MG63 (cell line): ENCODE measurements at regions not wholly inside any gene's neighbourhood (a gene's known extent, or its start where the extent isn't known, plus 50 kb on each side); places are given as distances from the start of the nearest gene placed in this dataset.

Source experiments
- DNase-seq: peaks from one replicate; pipeline ENCODE4 v3.0.0-alpha.2; 2020
- H3K27me3 ChIP-seq: fragments of 250-450 bp; sonication (Bioruptor Pico); 2 replicates; pipeline ENCODE4 v1.5.1; 2020; ENCODE audit warnings: mild to moderate bottlenecking, moderate library complexity
- H3K36me3 ChIP-seq: fragments of 250-450 bp; sonication (Bioruptor Pico); 2 replicates; pipeline ENCODE4 v1.5.1; 2020; ENCODE audit warnings: mild to moderate bottlenecking, moderate library complexity
- H3K4me3 ChIP-seq: fragments of 250-450 bp; sonication (Bioruptor Pico); 2 replicates; pipeline ENCODE4 v1.5.1; 2020; ENCODE audit warnings: mild to moderate bottlenecking, moderate library complexity
- H3K9me3 ChIP-seq: fragments of 250-450 bp; sonication (Bioruptor Pico); 2 replicates; pipeline ENCODE4 v1.5.1; 2020; ENCODE audit warnings: mild to moderate bottlenecking, moderate library complexity

DNA sequence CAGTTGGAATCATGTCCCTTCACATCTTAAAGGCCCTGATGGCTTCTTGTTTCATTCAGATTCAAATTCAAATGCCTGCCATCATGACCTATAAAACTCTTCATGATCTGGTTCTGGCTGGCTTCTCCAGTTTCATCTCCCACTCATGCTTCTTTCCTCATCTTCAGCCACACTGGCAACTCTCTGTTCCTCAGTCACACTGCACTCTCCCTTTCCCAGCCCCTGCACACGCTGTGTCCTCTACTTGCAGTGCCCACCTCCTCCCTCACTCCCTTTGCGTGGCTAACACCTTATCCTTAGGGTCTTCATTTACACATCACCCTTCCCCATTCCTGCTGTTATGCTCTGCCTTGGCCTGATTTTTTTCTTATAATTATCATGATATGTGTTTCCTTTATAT lies 120.6 kb upstream of the LMO4 start:
- Histone ChIP-seq H3K36me3 (no peaks in the 10 kb centered on the region), H3K27me3 (no peaks in the 10 kb centered on the region), H3K4me3 (no peak overlapping the region), H3K9me3 (no peaks in the 10 kb centered on the region)
- no peak for DNase-seq

GRCh38 chr1:87208931-87209330 lies 119.7 kb upstream of the LMO4 start:
- DNase-seq, result no peak
- H3K4me3 ChIP-seq, result no peak overlapping the region
- no peaks in the 10 kb centered on the region for H3K9me3 ChIP-seq
- H3K36me3 ChIP-seq, result no peaks in the 10 kb centered on the region
- H3K27me3 ChIP-seq, result no peaks in the 10 kb centered on the region

DNA sequence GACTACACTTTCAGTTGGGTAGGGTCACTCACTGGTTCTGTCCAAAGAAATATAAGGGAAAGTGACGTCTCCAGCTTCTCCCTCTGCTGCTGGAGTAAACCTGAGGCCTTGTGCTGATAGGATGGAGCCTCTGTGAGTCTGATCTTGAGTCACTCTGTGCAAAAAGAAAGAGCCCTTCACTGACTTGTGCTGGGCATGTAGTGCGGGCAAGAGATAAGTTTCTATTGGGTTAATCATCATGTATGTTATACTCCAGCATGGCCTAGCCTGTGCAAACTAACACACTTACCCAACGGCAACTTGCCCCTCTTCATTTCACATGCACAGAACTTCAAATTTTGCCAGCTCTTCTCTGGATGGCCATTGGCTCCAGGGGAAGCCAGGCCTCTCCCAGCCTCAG lies 118.5 kb upstream of the LMO4 start:
- Histone ChIP-seq H3K27me3 (no peaks in the 10 kb centered on the region), H3K36me3 (no peaks in the 10 kb centered on the region), H3K4me3 (no peak overlapping the region), H3K9me3 (no peaks in the 10 kb centered on the region)
- no peak for DNase-seq

- no peaks in the 10 kb centered on the region for H3K27me3 ChIP-seq
- no peaks in the 10 kb centered on the region for H3K36me3 ChIP-seq
- DNase-seq, result no peak
- no peak overlapping the region for H3K4me3 ChIP-seq
- H3K9me3 ChIP-seq, result peaks cover 4% of the 10 kb centered on the region; the same call in 1 of the 2 replicates
Observed at GRCh38 chr1:87212431-87213134, 116.1 kb upstream of the LMO4 start.

- H3K27me3 ChIP-seq, result no peaks in the 10 kb centered on the region
- no peak overlapping the region for H3K4me3 ChIP-seq
- H3K9me3 ChIP-seq, result peaks cover 4% of the 10 kb centered on the region; the same call in 1 of the 2 replicates
- H3K36me3 ChIP-seq, result no peaks in the 10 kb centered on the region
- DNase-seq, result no peak
Observed at GRCh38 chr1:87213135-87213515, 115.6 kb upstream of the LMO4 start.

DNA sequence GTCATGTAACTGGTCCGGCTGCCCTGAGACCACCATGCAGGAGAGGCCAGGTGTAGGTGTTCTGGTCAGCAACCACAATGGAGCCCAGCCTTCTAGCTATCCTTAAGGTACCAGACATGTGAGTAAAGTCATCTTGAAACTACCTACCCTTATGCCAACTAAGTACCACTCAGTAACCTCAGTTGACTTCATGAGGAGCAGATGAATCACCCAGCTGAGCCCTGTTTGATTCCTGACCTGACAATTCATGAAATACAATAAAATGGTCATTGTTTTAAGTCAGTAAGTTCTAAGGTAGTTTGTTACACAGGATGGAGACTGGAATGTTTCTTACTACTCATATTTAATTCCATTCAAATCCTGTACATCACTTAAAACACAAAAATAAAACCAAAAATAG lies 113.1 kb upstream of the LMO4 start:
- Histone ChIP-seq H3K4me3 (no peak overlapping the region), H3K36me3 (no peaks in the 10 kb centered on the region), H3K27me3 (no peaks in the 10 kb centered on the region), H3K9me3 (peaks cover 4% of the 10 kb centered on the region; the same call in 1 of the 2 replicates)
- no peak for DNase-seq

DNA sequence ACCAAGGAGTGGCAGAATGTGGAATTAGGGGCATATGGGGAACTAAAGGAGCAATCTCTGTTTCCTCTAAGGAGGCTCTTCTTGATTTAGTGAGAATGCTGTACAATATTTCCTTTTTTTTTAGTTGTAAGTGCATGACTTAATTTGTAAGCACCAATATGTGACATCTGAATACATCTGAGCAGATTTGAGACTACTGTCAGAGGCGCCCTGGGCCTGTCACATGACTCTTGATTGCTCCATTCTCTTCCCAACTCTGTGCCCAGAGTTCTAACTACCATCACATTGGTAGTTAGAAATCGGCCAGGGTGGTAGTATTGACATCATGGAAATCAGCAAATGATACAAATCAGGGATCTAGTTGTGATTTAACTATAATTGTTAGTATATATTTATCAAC lies 110.1 kb upstream of the LMO4 start:
- Histone ChIP-seq H3K9me3 (peaks cover 7% of the 10 kb centered on the region; the same call in 1 of the 2 replicates), H3K4me3 (no peak overlapping the region), H3K27me3 (no peaks in the 10 kb centered on the region), H3K36me3 (no peaks in the 10 kb centered on the region)
- DNase-seq, result no peak

DNA sequence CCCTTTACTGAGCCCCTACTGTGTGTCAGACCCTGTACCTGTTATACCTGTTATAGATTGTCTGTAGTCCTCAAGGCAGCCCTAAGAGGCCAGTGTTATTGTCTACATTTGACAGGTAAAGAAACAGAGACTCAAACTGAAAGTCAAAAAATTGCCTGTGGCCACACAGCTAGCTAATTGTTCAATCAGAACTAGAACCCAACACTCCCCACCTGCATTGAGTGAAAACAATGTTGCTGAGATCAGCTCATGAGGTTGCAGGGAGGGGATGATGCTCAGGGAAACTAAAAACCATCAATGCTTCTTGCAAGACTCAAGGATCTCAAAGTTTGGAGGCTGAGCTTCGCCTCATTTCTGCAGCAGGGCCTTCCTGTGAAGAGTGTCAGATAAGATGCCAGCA lies 109.5 kb upstream of the LMO4 start:
- DNase-seq, result no peak
- no peaks in the 10 kb centered on the region for H3K36me3 ChIP-seq
- H3K9me3 ChIP-seq, result peaks cover 7% of the 10 kb centered on the region; the same call in 1 of the 2 replicates
- no peak overlapping the region for H3K4me3 ChIP-seq
- no peaks in the 10 kb centered on the region for H3K27me3 ChIP-seq

DNA sequence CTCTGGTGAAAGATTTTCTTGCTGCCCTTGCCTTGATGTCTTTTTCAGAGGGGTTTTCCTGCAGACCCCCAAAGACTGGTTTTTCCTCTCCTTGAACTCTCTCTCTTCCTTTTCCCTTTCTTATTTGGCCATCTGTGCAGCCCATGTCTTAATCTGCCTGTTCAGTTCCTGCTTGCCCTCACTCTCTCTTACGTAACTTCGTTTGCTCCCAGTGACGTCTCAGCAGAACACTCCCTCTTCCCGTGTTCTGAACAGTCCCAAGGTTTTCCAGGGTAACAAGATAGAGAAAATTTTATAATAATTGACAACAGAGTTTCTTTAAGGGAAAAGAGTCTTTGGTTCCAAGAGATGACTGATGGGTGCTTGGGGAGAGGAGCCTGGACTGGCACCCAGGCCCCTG lies 109.1 kb upstream of the LMO4 start:
- no peaks in the 10 kb centered on the region for H3K36me3 ChIP-seq

GRCh38 chr1:87220993-87221392 lies 107.7 kb upstream of the LMO4 start:
- peaks cover 5% of the 10 kb centered on the region; the same call in 1 of the 2 replicates for H3K9me3 ChIP-seq
- no peak overlapping the region for H3K4me3 ChIP-seq
- no peak for DNase-seq
- no peaks in the 10 kb centered on the region for H3K27me3 ChIP-seq
- H3K36me3 ChIP-seq, result no peaks in the 10 kb centered on the region; the same call in 1 of the 2 replicates

More for the DNA sequence above, 109.1 kb upstream of the LMO4 start:
- DNase-seq, result no peak
- H3K9me3 ChIP-seq, result peaks cover 7% of the 10 kb centered on the region; the same call in 1 of the 2 replicates
- H3K27me3 ChIP-seq, result no peaks in the 10 kb centered on the region
- no peak overlapping the region for H3K4me3 ChIP-seq

DNA sequence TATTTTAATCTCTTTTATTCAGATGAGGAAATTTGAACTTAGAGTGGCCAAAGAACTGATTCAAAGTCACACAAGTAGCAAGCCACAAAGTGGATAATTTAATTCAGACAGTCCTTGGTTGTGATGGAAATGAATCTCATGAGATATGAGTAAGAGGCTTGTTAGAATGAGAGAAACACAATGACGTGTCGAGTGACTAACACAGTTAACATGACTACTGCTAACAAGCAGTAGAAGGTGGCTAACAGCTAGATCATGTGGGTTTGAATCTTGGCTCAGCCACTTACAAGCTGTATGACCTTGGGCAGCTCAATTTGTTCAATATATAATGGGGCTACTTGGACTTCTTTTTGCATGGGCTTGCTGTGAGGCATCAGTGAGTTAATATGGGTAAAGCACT lies 104.5 kb upstream of the LMO4 start:
- H3K9me3 ChIP-seq, result 0 out of 2 replicates have a peak, but pooled peaks cover 3% of the 10 kb centered on the region
- H3K36me3 ChIP-seq, result no peaks in the 10 kb centered on the region; the same call in 1 of the 2 replicates
- peak; percentile 79 for DNase-seq

DNA sequence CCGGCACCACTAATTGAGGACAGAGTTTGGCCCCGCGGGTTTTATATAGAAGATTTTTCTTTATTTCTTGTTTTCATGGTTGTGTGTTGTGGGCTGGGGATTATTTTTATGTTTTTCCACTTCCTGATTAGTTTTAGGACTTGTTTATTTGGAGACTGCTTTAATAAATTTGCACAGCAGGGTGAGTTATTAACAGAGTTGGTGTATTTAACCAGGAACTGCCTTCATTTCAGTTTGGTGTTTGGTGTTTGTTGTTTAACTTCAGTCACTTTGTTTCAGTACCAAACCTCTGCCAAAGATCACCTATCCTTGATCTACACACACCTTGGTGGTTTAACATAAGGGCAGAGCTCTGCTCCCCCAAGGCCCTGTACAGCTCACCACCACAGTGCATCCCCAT lies 103.5 kb upstream of the LMO4 start:
- H3K36me3 ChIP-seq, result no peaks in the 10 kb centered on the region; the same call in 1 of the 2 replicates
- no peak overlapping the region for H3K4me3 ChIP-seq
- H3K27me3 ChIP-seq, result no peaks in the 10 kb centered on the region
- no peak for DNase-seq
- 0 out of 2 replicates have a peak, but pooled peaks cover 3% of the 10 kb centered on the region for H3K9me3 ChIP-seq

More for the DNA sequence above, 104.5 kb upstream of the LMO4 start:
- no peak overlapping the region for H3K4me3 ChIP-seq
- no peaks in the 10 kb centered on the region for H3K27me3 ChIP-seq

- Histone ChIP-seq H3K9me3 (0 out of 2 replicates have a peak, but pooled peaks cover 3% of the 10 kb centered on the region), H3K4me3 (no peak overlapping the region), H3K36me3 (no peaks in the 10 kb centered on the region; the same call in 1 of the 2 replicates), H3K27me3 (no peaks in the 10 kb centered on the region)
- DNase-seq, result peak; percentile 93
Observed at GRCh38 chr1:87226341-87226760, 102.3 kb upstream of the LMO4 start.

GRCh38 chr1:87227651-87228050 lies 101.0 kb upstream of the LMO4 start:
- H3K36me3 ChIP-seq, result no peaks in the 10 kb centered on the region; the same call in 1 of the 2 replicates
- no peak for DNase-seq
- 0 out of 2 replicates have a peak, but pooled peaks cover 2% of the 10 kb centered on the region for H3K9me3 ChIP-seq
- H3K27me3 ChIP-seq, result no peaks in the 10 kb centered on the region
- H3K4me3 ChIP-seq, result no peak overlapping the region

DNA sequence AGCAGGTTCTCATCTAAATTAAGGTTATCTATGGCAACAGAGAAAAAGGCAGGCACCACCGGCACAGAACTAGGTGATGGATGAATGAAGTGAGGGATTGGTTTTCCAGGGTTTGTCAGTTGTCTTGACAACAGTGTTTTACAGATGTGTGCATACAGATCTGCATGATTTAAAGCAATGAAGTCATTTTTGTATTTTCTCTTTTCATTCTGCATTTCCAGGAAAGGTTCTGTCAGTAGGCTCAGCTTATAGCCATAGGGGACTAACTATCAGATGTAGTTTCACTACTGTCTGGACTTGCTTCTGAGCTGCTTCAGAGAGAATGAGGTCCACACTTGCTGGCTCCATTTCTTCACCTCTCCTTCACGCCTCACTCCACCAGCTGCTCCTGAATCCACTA lies 98.2 kb upstream of the LMO4 start:
- no peak for DNase-seq
- H3K36me3 ChIP-seq, result no peaks in the 10 kb centered on the region; the same call in 1 of the 2 replicates
- H3K4me3 ChIP-seq, result no peak overlapping the region
- H3K27me3 ChIP-seq, result no peaks in the 10 kb centered on the region; the same call in 1 of the 2 replicates
- no peaks in the 10 kb centered on the region for H3K9me3 ChIP-seq

- Histone ChIP-seq H3K36me3 (no peaks in the 10 kb centered on the region), H3K4me3 (no peak overlapping the region), H3K27me3 (no peaks in the 10 kb centered on the region; the same call in 1 of the 2 replicates), H3K9me3 (no peaks in the 10 kb centered on the region)
- DNase-seq, result no peak
Observed at GRCh38 chr1:87231703-87232367, 96.8 kb upstream of the LMO4 start.

- Histone ChIP-seq H3K27me3 (no peaks in the 10 kb centered on the region; the same call in 1 of the 2 replicates), H3K9me3 (no peaks in the 10 kb centered on the region), H3K36me3 (no peaks in the 10 kb centered on the region), H3K4me3 (no peak overlapping the region)
- DNase-seq, result no peak
Observed at GRCh38 chr1:87236585-87236984, 92.1 kb upstream of the LMO4 start.
